ENCODE measurements at regions not wholly inside any gene's neighbourhood (a gene's known extent, or its start where the extent isn't known, plus 50 kb on each side); places are given as distances from the start of the nearest gene placed in this dataset.

GRCh38 chr17:53016085-53016484, 806.6 kb upstream of the KIF2B start:
- TF ChIP-seq, protein P1, sequence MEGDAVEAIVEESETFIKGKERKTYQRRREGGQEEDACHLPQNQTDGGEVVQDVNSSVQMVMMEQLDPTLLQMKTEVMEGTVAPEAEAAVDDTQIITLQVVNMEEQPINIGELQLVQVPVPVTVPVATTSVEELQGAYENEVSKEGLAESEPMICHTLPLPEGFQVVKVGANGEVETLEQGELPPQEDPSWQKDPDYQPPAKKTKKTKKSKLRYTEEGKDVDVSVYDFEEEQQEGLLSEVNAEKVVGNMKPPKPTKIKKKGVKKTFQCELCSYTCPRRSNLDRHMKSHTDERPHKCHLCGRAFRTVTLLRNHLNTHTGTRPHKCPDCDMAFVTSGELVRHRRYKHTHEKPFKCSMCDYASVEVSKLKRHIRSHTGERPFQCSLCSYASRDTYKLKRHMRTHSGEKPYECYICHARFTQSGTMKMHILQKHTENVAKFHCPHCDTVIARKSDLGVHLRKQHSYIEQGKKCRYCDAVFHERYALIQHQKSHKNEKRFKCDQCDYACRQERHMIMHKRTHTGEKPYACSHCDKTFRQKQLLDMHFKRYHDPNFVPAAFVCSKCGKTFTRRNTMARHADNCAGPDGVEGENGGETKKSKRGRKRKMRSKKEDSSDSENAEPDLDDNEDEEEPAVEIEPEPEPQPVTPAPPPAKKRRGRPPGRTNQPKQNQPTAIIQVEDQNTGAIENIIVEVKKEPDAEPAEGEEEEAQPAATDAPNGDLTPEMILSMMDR (IDR thresholded peaks at IDR 0.05; ENCODE audit: low read length), result no peak
- no peak for TF ChIP-seq EZH2 (IDR thresholded peaks at IDR 0.05; ENCODE audit: borderline replicate concordance, low read length)

Measured in OCI-LY1 (cell line).